ENCODE measurements at regions not wholly inside any gene's neighbourhood (a gene's known extent, or its start where the extent isn't known, plus 50 kb on each side); places are given as distances from the start of the nearest gene placed in this dataset.

DNA sequence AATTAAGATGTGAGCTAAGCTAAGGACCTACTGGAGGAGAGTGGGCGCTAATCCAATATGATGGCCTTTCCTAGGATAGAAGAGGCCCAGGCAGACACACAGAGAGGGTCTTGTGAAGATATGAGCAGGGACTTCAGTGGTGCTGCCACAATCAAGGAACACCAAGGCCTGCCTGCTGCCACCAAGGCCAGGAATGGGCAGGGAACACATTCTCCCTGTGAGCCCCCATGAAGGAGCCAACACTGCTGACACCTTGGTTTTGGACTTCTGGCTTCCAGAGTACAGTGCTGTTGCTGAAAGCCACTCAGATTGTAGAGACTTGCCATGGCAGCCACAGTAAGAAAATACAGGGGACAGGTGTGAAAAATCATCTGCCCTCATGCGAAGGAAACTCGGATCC, 73.1 kb upstream of the IRX1 start:
- TF ChIP-seq POLR2A (IDR thresholded peaks at IDR 0.05), result no peak
- TF ChIP-seq, protein P1, sequence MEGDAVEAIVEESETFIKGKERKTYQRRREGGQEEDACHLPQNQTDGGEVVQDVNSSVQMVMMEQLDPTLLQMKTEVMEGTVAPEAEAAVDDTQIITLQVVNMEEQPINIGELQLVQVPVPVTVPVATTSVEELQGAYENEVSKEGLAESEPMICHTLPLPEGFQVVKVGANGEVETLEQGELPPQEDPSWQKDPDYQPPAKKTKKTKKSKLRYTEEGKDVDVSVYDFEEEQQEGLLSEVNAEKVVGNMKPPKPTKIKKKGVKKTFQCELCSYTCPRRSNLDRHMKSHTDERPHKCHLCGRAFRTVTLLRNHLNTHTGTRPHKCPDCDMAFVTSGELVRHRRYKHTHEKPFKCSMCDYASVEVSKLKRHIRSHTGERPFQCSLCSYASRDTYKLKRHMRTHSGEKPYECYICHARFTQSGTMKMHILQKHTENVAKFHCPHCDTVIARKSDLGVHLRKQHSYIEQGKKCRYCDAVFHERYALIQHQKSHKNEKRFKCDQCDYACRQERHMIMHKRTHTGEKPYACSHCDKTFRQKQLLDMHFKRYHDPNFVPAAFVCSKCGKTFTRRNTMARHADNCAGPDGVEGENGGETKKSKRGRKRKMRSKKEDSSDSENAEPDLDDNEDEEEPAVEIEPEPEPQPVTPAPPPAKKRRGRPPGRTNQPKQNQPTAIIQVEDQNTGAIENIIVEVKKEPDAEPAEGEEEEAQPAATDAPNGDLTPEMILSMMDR (IDR thresholded peaks at IDR 0.05), result no peak
- TF ChIP-seq POLR2AphosphoS5 (IDR thresholded peaks at IDR 0.05), result no peak
- TF ChIP-seq EP300 (IDR thresholded peaks at IDR 0.05), result no peak
